H4 (cell line): ENCODE measurements at regions not wholly inside any gene's neighbourhood (a gene's known extent, or its start where the extent isn't known, plus 50 kb on each side); places are given as distances from the start of the nearest gene placed in this dataset.
"Not testable (repeated sequence)": the region's sequence is repeated elsewhere in the genome, so short reads cannot be mapped to it uniquely, and the experiment has no call there.

Experiments used
- DNase-seq: peaks from one replicate; pipeline ENCODE4 v3.0.0-alpha.2; 2015; ENCODE audit warnings: low spot score

DNA sequence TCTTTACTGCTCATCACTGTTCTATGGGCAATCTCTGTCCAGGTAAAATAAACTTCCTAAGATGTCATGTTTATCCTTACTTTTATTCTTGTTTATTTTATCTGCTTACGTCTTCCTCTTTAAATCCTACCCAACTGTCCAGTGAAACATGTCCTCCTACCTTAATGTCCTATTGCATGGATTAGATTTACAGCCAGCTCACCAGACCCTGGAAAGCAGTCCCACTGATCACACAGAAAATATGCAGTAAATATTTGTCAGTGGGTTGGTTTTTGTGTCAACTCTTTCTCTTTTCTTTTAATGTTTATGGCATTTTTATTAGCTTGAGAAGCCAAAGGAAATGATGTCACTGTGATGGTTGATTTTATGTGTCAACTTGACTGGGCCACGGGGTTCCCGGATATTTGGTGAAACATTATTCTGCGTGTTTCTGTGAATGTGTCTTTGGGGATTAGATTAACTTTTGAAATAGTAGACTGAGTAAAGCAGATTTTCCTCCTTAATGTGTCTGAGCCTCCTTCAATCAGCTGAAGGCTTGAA is 258.3 kb downstream of the SRGAP2C start:
- DNase-seq, result peak; percentile 33

DNA sequence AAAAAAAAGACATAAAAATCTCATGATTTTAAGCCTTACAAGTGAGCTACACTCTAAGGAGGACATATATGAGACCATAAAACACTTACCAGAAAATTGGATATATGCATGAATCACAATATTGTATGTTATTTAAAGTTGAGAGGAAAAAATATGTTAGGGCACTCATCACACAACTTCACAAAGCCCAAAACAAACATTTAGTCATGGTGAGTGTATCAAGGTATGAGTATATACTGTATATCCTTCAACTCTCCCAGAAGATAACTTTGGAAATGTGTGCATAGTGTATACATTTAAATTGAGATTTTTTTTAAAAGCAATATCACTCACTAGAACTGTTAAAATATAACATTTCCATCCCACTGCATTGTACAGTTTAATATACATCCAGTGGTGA is 259.3 kb downstream of the SRGAP2C start:
- DNase-seq, result no peak

DNA sequence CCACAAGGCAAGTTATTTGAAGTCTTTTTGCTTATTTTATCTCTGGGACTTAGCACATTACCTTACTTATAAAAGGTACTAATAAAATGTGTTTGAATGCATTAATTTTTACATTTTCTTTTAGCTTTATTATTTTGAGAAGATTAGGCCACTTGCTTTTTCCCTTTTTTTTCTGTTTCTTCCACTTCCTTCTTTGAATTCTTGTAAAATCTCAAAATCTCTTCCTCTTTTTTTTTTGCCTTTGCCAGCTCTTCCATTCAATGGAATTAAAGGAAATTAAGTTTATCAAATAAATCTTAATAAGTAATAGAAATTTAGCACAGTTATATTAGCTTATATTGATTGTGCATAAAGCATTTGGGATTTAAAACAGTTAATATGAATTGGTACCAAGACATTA is 260.9 kb downstream of the SRGAP2C start:
- DNase-seq, result no peak

DNA sequence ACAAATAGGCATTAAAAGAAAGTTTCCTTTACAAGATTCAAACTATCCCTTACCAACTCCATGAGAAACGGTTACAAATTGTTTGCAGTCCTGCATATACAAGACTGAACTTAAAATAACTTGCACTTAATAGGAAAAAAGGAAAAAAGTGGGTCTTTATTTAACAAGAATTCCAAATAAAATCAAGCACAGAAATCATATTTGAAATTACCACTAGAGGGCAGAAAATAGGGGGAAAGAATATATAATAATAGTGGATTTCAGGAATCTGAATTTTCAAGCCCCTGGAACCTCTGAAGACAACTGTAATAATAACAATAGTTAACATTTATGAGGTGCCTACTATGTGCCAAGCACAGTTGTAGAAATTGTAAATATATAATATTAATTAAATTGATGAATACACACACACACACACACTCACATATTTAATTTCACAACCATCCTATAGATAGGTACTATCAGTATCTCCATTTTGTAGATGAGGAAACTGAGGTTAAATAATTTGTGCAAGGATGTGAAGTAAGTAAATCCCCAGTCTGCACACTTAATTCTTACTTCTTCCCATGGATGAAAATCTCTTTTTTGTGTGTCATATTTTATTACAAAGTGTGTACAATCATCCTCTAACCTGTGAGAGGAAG is 262.6 kb downstream of the SRGAP2C start:
- not testable (repeated sequence) for DNase-seq

DNA sequence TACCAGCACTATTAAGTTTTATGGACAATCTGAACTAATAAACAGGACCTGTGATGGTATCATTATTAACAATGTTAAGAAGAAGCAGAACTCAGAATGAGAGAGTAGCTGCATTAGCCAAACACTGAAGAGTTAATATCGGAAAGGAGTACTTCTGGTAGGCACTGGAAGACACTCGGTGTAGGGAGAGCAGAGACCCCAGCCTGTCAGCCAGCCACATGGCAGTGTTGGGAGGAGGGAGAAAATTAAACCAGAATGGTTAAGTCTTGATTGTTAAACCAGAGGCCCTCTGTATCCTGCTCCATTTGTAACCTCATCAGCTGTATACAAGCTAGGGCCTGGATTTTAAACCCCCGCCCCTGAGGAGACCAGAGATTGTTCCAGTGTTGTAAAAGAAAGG is 263.3 kb downstream of the SRGAP2C start:
- not testable (repeated sequence) for DNase-seq

DNA sequence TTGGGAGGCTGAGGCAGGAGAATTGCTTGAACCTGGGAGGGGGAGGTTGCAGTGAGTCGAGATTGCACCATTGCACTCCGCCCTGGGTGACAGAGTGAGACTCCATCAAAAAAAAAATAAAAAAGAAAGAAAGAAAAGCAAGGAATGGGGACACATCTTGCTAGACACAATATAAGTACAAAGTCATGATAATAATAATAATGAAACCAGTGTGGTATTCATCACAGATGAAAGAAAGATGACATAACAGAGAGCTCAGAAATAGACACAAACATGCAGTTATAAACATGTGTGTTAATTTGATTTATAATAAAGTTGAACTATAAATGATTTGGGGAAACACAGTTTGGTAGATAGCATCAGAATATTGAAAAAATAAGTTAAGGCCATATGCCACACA is 264.1 kb downstream of the SRGAP2C start:
- DNase-seq, result no peak

DNA sequence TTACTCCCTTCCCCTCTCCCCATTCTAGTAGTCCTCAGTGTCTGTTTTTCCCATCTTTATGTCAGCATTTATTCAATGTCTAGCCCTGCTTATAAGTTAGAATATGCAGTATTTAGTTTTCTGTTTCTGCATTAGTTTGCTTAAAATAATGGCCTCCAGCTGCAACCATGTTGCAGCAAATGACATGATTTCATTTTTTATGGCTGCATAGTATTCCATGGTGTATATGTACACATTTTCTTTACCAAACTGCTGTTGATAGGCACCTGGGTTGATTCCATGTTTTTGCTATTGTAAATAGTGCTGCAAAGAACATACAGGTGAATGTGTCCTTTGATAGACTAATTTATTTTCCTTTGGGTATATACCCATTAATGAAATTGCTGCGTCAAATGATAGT is 267.7 kb downstream of the SRGAP2C start:
- no peak for DNase-seq

DNA sequence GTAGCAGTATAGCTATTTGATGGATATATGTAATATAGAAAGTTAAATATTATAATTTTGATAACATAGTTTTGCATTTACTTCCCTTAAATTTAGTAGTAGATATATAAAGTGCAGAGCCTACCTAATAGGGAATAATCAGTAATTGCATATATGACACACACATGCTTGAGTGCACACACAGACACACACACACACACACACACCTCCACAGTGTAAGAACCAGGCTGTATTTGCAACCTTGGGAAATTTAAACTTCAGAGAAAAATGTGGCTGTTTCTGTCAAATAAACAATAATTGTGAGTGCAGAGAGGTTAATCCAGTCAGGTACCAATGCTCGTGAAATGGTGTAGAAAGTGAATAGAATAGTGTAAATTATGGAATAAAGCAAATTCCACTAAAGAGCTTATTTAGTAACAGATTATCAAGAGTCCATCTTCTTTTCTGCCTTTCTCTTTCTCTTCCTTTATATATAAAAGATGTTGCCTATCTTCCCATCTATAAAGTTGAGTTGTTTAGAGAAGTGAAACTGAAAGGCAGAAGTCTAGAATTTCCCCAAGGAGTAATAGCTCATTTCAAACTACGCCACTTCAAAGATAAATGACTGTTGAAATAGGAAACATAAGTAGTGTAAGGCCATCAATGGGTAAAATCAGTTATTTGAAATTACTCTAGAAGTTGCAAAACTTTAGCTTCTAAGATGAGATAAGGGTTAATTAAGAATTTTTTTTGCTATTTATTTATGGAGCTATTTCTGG is 273.7 kb downstream of the SRGAP2C start:
- DNase-seq, result no peak

DNA sequence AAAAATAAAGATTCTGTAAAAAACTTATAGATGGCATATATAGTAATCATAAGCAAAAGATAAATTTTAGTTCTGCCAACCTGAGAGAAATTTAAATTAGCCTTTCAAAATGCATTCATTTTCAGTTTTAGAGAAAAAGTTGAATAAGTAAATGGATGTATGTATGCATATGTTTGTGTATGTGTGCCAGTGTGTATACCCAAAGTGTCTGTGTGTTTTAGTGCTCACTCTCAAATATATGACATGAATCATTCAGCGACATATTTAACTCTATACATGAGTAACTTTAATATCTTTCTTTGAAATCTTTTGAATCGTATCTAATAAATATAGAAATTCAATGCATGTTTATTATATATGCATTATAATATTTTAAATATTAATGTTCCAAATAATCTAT is 274.5 kb downstream of the SRGAP2C start:
- DNase-seq, result no peak

DNA sequence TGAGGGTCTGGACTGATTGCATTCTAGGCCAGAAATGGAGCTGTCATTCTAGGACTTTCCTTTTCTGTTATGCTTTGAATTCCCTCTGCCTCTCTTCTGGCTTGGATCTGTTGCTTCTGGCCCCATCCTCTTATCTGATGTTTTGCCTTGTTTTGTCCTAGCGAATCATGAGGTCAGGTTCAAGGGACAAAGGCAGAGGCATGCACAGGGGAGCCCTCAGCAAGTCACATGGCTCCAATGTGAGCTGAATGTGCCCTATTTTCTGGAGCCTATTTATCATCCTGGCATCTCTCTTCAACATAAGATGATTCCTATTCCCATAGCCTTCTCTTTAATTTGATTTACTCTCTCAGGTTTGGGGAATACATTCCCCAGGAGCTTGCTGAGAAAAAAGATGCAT is 284.6 kb downstream of the SRGAP2C start:
- not testable (repeated sequence) for DNase-seq

DNA sequence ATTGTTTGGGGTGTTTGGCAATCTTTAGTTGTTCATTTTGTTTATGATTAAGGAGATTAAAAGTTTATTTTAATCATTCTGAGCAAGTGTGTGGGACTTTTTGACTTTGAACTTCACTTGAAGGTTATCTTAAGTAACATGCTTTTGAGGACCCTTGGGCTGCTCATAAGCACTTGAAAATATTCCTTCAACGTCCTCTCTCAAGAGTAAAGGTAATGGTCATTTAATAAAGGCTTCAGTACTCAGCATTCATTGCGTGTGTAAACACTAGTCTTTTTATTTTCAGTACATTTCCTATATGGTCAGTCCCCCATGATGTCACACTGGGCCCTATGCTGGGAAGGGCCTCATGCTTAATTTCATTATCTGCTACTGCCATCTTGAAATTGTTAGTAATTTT is 285.6 kb downstream of the SRGAP2C start:
- not testable (repeated sequence) for DNase-seq

DNA sequence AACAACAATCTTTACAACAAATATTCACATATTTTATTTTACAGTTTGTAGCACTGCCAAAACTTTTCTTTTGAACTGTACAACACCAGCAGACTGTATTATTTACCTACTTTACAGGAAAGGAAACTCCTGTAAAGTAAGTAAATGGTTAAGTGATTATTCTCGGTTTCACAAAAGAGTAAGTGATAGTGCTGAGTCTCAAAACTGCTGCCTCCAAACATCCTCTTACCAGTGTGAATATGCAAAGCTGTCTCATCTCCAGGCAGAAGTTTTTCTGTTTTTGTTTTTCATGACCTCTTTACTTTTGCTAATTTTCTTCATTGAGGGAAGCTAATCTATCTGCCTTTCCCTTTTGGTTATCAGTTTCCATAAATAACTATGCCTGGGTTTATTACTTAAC is 286.7 kb downstream of the SRGAP2C start:
- DNase-seq, result no peak

DNA sequence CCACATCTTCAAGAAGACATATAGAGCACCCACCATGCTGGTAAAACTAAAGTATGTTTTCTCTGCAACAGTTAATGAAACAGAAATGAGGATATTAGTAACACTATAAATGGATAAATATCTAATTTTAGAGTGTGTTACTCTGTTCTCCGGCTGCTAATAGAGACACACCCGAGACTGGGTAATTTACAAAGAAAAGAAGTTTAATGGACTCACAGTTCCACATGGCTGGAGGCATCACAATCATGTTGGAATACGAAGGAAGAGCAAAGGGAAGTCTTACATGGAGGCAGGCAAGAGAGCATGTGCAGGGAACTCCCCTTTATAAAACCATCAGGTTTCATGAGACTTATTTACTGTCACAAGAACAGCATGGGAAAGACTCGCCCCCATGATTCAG is 287.2 kb downstream of the SRGAP2C start:
- no peak for DNase-seq

DNA sequence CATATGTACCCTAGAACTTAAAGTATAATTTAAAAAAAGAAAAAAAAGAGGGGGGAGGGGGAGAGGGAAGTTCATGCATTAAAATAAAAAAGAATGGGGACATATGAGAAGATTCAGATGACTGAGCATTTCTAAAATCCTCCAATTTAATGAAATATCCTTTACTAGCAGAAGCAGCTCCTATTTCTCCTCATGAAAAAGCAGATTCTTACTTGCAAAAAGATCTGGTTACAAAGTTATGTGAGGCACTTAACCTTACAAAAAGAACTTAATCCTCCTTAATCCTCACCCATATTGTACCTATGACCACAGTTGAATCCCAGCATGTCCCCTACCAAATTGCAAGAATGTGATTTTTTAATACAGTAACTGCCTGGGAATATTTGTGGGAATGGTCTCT is 298.5 kb downstream of the SRGAP2C start:
- no peak for DNase-seq

DNA sequence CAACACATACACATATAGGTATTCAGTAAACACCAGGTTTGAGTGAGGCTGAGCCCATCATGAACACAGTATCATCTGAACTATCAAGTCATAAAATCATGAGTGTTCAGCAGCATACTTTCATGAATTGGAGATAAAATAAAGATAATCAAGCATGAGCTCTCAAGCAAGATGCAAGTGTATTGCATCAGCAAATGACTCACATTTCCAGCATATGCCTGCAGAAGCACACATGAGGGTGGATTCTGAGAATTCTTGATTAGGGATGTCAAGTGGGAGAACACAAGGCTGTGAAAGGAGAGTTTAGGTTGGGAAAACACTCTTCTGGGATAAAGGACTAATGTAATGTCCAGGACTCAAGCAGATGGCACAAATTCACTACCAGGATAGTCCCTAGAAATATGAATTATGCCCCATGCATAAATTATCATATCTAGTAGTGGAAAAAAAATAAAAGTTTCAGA is 299.2 kb downstream of the SRGAP2C start:
- peak; percentile 74 for DNase-seq

DNA sequence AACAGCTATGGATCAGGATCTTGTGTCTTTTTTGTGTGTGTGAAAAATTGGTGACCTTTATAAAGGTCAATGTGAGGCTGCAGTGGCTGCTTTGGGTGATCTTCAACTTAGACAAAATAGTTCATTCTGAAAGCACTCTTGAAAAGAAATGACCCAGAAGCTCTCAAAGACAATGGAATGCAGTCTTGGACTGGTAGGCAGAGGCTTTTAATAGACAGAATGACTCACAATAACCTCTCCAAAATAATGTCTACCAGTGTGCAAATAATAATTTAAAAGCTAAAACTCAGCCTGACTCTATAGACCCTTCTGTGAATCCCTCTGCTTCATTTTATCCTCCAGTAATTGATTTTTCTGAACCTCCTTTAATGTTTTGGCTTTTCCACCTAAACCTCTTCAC is 310.0 kb downstream of the SRGAP2C start:
- DNase-seq, result not testable (repeated sequence)

DNA sequence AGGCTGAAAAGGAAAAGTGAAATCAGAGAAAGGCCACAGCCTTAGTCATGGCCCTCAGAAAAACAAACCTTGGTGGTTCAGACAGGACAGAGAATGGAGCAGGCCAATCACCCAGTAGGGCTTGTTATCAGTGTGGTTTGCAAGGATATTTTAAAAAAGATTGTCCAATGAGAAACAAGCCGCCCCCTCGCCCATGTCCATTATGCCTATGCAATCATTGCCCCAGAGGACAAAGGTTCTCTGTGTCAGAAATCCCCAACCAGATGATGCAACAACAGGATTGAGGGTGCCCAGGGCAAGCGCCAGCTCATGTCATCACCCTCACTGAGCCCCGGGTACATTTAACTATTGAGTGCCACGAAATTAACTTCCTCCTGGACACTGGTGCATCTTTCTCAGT is 326.7 kb downstream of the SRGAP2C start:
- DNase-seq, result peak; percentile 88

DNA sequence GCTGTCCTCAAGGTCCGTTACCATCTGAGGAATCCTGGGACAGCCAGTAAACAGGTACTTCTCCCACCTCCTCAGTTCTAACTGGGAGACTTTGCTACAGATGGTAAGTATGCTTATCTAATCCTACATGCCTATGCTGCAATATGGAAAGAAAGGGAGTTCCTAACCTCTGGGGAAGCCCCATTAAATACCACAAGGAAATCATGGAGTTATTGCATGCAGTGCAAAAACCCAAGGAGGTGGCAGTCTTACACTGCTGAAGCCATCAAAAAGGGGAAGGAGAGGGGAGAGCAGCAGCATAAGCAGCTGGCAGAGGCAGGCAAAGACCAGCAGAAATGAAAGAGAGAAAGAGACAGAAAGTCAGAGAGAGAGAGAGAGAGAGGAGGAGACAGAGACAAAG is 327.1 kb downstream of the SRGAP2C start:
- peak; percentile 46 for DNase-seq

DNA sequence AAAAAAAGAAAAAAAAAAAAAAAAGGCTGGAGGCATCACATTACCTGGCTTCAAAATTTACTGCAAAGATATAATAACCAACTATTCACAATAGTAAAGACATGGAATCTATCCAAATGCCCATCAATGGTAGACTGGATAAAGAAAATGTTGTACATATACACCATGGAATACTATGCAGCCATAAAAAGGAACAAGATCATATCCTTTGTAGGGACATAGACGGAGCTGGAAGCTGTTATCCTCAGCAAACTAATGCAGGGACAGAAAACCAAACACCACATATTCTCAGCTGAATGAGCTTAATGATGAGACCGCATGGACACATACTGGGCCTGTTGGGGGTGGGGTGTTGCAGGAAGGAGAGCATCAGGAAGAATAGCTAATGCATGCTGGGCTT is 330.5 kb downstream of the SRGAP2C start:
- DNase-seq, result no peak

DNA sequence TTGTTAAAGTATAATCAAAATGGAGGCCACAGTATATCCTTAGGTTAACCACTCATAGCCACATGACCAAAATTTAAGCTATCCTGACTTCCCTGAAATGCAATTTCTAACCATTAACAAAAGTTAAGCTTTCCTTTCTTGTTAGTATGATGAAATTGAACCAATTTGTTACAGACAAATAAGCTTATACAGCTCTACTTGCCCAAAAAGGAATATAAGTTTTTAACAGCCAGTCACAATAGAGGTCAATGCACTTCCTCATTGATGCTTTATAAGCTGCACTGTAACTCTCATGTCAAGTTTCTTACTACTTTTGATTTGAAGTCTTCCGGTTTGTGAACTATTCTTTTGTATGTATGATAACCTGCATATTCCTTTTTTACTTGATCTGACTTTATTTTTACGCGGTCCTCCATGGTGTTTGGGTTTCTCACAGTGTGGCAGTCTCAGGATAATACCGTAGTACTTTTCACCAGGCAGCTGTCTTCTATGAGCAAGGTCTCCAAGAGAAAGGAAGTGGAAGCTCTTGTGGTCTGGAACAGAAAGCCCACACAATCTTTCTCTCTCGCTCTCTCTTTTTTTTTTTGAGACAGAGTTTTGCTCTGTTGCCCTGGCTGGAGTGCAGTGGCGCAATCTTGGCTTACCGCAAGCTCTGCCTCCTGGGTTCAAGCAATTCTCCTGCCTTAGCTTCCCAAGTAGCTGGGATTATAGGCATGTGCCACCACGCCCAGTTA is 331.6 kb downstream of the SRGAP2C start:
- peak; percentile 27 for DNase-seq

DNA sequence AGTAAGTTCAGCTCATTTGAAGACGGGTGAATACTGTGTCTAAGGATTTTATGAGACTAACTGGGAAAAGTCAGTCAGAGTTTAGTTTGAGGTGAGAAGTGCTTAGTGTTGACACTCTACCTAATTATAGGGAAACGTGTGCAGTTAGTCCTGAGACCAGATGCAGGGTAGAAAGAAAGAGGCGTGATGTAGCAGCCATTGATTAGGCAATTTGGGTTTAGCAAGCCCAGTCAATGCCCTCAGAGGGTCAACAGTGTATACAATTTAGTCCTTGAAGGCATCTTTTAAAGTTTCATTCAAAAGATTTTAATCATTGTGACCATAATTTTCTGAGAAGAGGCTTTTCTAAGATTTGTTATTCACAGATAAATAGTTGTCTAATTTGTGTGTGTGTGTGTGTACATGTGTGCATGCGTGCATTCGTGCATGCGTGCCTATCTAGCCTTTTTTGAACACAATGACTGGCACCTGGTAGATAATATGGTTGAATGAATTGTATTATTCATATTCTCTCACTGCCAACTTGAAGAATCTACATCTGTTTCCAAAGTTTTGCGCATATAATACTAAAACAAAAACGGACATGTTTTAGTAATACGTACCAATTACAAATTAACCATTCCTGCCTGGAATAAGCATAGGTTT is 332.9 kb downstream of the SRGAP2C start:
- no peak for DNase-seq

DNA sequence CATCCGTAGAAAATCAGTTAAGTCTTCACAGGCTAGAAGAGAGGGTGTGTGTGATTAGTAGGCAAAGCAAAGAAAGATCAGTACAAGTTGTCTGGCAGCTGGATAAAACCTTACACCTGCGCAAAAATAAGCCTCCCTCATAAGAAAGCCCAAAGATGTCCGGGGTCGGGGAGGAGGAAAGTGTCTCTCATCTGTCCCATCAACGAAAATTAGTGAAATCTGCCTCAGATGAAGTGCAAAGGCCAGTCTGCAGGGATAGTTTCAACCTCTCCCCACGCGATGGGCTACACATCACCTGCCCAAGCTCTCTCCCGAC is 333.9 kb downstream of the SRGAP2C start:
- DNase-seq, result no peak
